ENCODE measurements at regions not wholly inside any gene's neighbourhood (a gene's known extent, or its start where the extent isn't known, plus 50 kb on each side); places are given as distances from the start of the nearest gene placed in this dataset.
"Not testable (repeated sequence)": the region's sequence is repeated elsewhere in the genome, so short reads cannot be mapped to it uniquely, and the experiment has no call there.

DNA sequence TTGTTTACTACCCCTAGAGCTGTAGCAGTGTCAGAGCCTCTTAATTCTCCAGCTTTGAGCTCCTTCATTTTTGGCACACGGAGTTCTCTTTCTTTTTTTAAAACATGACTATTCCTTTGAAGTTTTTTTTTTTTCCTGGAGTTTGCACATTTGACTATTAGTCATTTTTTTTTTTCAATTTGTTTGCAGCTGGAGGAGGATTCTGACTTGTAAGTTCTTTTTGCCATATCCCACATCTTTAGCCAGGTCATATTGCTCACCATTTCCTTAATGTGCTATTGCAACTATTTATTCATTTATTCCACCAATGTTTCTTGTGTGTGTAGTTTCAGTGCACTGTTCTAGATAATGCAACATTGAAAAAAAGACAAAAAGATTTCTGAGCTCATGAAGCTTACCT, 166.3 kb upstream of the ARHGAP20 start:
- DNase-seq (ENCODE audit: low read depth in 2 of 2): peak in 1 of 2 donors; percentile 82

DNA sequence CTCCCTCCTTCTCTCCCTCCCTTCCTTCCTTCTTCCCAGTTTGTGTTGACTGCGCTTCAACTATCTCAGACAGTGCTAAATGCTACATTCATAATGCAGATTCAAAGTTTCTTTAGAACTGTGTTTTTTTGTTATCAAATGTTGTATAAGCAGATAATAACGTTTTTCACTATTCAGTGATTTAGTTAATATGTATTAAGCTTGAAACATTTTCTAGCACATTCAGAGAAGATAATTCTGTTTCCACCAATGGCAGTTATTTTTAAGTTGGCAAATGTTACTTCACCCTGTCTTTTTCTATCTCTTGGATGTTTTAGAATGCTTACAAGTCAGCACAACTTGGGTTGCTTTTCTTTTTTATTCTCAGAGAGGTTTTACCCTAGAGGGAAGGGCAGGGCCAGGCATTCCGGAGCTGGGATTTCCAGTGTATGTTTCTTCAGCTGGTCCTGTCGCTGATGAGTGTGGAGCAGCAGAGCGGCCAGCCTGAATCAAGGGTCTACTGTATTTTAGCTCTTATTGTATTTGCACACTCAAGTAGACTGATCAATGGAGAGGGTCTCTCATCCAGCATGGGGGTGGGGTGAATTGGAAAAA, 162.3 kb upstream of the ARHGAP20 start:
- DNase-seq (ENCODE audit: low read depth in 2 of 2): no peak

DNA sequence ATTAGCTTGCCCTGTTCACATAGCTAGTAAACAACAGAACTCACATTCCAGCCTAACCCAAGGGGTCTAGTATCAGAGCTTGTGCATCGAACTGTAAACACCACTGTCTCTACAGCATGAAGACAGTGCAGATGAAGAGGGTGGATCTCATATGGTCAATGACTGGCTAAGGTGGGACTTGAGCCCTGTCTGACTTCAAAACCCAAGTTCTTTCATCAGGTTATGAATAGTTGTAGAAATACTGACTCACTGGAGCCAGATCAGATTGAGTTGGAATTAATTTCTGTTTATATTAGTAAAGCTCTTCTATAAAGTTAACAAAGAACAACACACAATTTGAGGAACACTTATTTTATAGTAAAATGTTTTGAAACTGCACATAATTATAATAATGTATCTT, 161.7 kb upstream of the ARHGAP20 start:
- no peak for DNase-seq (ENCODE audit: low read depth in 2 of 2)

- DNase-seq (ENCODE audit: low read depth in 2 of 2): no peak
Measured at GRCh38 chr11:110870816-110871522, 158.7 kb upstream of the ARHGAP20 start.

DNA sequence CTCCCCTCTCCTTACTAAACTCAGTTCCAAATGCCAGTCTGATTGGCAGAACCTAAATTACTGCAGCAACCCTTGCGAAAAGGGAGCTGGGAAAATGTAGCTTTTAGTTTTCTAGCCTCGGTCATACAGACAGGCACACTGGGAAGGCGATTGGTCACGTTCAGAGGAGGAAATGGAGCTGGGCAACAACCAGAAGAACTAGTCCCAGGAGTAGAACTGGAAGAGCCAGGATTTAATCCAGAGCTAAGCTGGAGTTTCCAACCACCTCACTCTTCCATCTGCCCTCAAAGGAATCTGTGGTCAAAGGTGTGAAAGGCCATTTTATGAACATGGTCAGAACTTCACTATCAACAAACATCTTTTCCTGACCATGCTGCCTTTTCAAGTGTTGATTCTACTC, 155.7 kb upstream of the ARHGAP20 start:
- DNase-seq (ENCODE audit: low read depth in 2 of 2): no peak

DNA sequence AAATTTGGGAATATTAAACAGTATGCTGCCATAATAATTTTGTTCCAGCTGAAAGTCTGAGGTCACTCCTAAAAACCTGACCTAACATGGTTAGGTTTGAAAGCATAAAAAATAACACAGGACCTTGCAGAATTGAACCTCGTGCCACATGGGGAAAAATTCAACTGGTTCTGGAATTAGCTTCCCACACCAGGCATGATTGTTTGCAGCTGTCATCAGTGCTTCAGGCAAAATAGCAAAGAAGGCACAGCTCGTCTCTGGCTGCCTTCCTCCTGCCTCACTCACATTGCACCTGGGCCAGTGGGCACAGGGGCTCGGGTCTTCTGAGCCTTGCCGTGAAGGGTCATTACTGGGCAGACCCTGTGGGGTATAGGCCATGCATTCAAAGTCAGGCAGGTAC, 153.8 kb upstream of the ARHGAP20 start:
- no peak for DNase-seq (ENCODE audit: low read depth in 2 of 2)

- no peak for DNase-seq (ENCODE audit: low read depth in 2 of 2)
Measured at GRCh38 chr11:110862407-110862806, 150.2 kb upstream of the ARHGAP20 start.

GRCh38 chr11:110860461-110860860, 148.2 kb upstream of the ARHGAP20 start:
- DNase-seq (ENCODE audit: low read depth in 2 of 2): no peak

- DNase-seq (ENCODE audit: low read depth in 2 of 2): no peak
Measured at GRCh38 chr11:110859998-110860397, 147.8 kb upstream of the ARHGAP20 start.

- no peak for DNase-seq (ENCODE audit: low read depth in 2 of 2)
Measured at GRCh38 chr11:110859240-110859840, 147.1 kb upstream of the ARHGAP20 start.

- DNase-seq (ENCODE audit: low read depth in 2 of 2): no peak
Measured at GRCh38 chr11:110858547-110858921, 146.3 kb upstream of the ARHGAP20 start.

DNA sequence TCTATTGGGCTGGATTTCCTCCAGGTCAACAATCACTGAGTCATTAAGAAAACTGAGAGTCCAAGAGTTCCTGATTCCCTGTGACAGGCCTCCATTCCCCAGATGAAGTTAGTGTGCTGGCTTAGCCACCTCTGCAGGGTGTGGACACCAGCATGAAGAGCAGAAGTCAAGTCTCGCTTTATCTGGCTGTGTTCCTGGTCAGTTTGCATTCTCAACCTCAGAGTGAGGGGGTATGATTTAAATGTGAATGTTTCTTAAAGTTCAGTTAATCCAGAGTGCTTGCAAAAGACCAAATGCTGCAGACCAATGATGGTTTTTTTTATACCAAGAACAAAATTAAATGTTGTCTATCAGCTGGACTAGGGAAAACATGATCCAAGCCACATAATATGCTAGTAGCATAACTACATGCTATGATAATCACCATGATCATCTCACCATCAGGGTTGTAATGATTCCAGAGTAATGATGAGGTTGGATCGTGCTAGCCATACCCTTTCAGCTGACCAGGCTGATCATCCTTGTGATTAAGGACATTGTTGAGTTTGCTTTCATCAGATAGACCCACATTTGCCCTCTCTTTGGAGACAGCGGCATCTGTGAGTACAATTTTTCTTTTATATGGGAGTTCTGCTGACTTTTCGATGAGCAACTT, 145.8 kb upstream of the ARHGAP20 start:
- DNase-seq (ENCODE audit: low read depth in 2 of 2): peak in 1 of 2 donors; percentile 56

- DNase-seq (ENCODE audit: low read depth in 2 of 2): peak in 1 of 2 donors; percentile 27
Measured at GRCh38 chr11:110856996-110857812, 145.0 kb upstream of the ARHGAP20 start.

DNA sequence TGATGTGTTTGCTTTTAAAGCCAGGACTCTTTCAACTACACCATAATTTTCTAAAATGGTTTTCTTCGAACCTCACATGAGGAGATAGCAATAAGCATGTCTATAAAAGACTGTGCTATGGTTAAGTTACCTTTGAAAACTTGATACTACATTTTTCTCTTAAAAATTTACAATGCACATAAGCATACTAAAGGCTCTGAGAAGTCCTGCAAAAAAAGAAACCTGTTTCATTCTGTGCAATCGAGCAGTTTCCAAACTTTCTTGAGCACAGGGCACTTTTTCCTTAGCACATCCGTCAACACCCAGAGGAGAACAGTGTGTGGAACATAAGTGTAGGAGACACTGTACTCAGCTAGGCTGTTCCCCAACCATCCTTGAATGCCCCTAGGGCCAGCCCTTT, 144.1 kb upstream of the ARHGAP20 start:
- no peak for DNase-seq (ENCODE audit: low read depth in 2 of 2)

GRCh38 chr11:110855191-110855590, 143.0 kb upstream of the ARHGAP20 start:
- DNase-seq (ENCODE audit: low read depth in 2 of 2): no peak

DNA sequence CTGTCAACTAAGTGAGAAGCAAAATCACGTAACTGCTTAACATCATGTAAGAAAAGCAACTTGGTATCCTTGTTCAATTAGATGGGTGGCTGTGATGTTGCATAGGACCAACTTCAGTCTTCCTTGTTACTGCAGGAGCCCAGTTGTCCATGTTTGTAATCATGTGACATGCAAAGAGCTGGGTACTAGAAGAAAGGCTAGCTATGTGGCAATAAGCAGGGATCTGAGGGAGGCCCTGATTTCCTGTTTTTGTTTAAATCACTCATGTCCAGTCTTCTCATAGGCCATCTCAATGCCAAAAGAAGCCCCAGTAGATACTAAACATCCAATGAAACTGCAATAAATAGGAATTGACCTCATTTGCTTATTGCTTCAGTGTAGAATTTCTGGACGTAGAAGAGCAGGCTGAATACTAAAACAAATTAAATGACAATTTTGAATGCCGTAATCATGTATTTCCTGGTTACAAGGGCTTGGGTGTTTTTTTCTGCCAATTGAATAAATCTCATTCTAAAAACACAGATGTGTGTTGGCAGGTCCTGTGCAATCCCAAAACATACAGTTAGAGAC, 140.8 kb upstream of the ARHGAP20 start:
- DNase-seq (ENCODE audit: low read depth in 2 of 2): no peak

DNA sequence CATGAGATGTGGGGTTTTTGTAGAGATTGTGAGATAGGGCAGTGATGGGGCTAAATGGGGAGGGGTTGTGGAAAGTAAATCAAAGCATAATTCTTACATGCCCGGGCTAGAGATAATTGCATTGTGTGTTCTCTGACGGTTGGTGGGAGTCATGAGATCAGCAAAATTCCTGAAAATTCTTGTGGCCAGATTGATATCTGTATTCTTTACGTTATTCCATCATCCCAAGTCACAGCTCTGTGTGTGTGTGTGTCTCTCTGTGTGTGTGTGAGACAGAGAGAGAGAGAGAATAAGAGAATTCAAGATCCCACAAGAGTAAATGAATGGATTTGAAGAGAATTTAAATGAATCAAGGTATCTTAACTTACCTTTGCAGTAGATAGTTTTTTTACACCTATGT, 138.6 kb upstream of the ARHGAP20 start:
- no peak for DNase-seq (ENCODE audit: low read depth in 2 of 2)

DNA sequence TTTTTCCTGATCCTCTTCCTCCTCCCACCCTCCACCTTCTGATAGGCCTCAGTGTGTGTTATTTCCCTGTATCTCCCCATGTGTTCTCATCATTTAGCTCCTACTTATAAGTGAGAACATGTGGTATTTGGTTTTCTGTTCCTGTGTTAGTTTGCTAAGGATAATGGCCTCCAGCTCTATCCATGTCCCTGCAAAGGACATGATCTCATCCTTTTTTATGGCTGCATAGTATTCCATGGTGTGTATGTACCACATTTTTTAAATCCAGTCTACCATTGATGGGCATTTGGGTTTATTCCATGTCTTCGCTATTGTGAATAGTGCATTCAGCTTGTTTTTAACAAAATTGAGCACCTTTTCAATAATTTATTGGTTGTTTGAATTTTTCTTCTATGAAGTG, 130.8 kb upstream of the ARHGAP20 start:
- not testable (repeated sequence) for DNase-seq (ENCODE audit: low read depth in 2 of 2)

GRCh38 chr11:110838808-110839207, 126.6 kb upstream of the ARHGAP20 start:
- no peak for DNase-seq (ENCODE audit: low read depth in 2 of 2)

DNA sequence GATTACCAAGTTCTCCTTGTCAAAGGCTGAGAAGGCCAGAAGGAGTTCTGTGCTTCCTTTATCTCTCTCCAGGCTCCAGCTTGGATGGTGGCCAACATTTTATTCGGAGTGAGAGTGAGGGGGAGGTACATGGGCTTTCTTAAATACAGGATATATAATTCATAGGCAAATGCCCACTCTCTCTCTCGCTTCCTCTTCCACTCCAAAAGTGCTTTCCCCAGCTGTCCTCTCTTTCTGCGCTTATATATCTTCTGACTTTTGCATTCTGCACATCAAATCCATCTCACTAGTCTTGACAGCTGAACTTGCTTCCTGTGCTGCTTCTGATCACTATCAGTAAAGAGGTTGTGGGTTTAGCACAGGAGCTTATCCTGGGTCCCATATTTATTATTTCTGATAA, 125.4 kb upstream of the ARHGAP20 start:
- DNase-seq (ENCODE audit: low read depth in 2 of 2): no peak

GRCh38 chr11:110835106-110835505, 122.9 kb upstream of the ARHGAP20 start:
- no peak for DNase-seq (ENCODE audit: low read depth in 2 of 2)
